SK-N-MC (cell line): ENCODE measurements at regions not wholly inside any gene's neighbourhood (a gene's known extent, or its start where the extent isn't known, plus 50 kb on each side); places are given as distances from the start of the nearest gene placed in this dataset.

ENCODE experiments used
- EZH2 ChIP-seq: fragments of 200-600 bp; sonication (generic); IDR thresholded peaks from one replicate; pipeline ENCODE4 v1.6.1; 2017; ENCODE audit warnings: antibody characterized with exemption
- POLR2AphosphoS5 ChIP-seq: IDR thresholded peaks from 2 replicates; pipeline ENCODE4 v1.6.1; 2012; ENCODE audit warnings: mild to moderate bottlenecking, low read depth, low read length, borderline replicate concordance

DNA sequence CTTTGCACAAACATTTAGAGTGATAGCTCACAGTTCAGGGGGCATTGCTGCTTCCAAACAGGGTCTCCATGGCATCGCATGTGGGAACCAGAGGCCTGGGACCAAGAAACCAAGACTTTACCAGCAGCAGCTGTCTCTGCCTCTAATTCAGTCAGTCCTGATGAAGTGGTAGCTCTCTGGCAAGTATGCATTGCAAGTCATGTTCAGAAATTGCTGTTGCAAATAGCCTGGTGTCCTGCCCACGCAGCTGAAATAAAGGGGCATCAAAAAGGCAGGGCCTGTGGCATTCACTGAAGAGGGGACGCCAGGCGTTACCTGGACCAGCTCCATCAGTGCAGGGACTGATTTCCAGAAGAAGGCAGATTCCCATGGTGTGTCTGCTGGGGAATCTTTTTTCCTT lies 121.3 kb downstream of the CD47 start:
- TF ChIP-seq EZH2 (no peak), POLR2AphosphoS5 (no peak)
